OCI-M1 (cell line): ENCODE measurements at regions not wholly inside any gene's neighbourhood (a gene's known extent, or its start where the extent isn't known, plus 50 kb on each side); places are given as distances from the start of the nearest gene placed in this dataset.
"Not testable (repeated sequence)": the region's sequence is repeated elsewhere in the genome, so short reads cannot be mapped to it uniquely, and the experiment has no call there.

Source experiments
- DNase-seq: peaks from one replicate; lab custom pipeline; 2025; lab: John Stamatoyannopoulos, UW

- no peak for DNase-seq
These were observed 212.6 kb upstream of the ATP10A start for GRCh38 chr15:26075770-26076169.

- no peak for DNase-seq
These were observed 210.6 kb upstream of the ATP10A start for GRCh38 chr15:26073430-26074333.

- DNase-seq = no peak
These were observed 207.0 kb upstream of the ATP10A start for GRCh38 chr15:26070095-26070532.

- no peak for DNase-seq
These were observed 206.1 kb upstream of the ATP10A start for GRCh38 chr15:26069231-26069641.

- DNase-seq = no peak
These were observed 203.8 kb upstream of the ATP10A start for GRCh38 chr15:26066896-26067295.

GRCh38 chr15:26065723-26066122 lies 202.6 kb upstream of the ATP10A start:
- no peak for DNase-seq

- DNase-seq = no peak
These were observed 198.1 kb upstream of the ATP10A start for GRCh38 chr15:26061248-26061647.

- DNase-seq = not testable (repeated sequence)
These were observed 193.6 kb upstream of the ATP10A start for GRCh38 chr15:26056766-26057165.

GRCh38 chr15:26051761-26052675 lies 188.9 kb upstream of the ATP10A start:
- DNase-seq = no peak

- DNase-seq = no peak
These were observed 187.9 kb upstream of the ATP10A start for GRCh38 chr15:26050984-26051383.

- DNase-seq = no peak
These were observed 187.0 kb upstream of the ATP10A start for GRCh38 chr15:26049900-26050657.

GRCh38 chr15:26048669-26049068 lies 185.5 kb upstream of the ATP10A start:
- no peak for DNase-seq

- DNase-seq = no peak
These were observed 182.4 kb upstream of the ATP10A start for GRCh38 chr15:26045516-26045915.

GRCh38 chr15:26043018-26043417 lies 179.9 kb upstream of the ATP10A start:
- DNase-seq = no peak

- DNase-seq = peak; percentile 0
These were observed 175.6 kb upstream of the ATP10A start for GRCh38 chr15:26038693-26039092.

- no peak for DNase-seq
These were observed 174.2 kb upstream of the ATP10A start for GRCh38 chr15:26037369-26037768.

GRCh38 chr15:26033493-26033892 lies 170.4 kb upstream of the ATP10A start:
- no peak for DNase-seq

GRCh38 chr15:26032162-26032846 lies 169.2 kb upstream of the ATP10A start:
- no peak for DNase-seq

GRCh38 chr15:26029586-26029985 lies 166.5 kb upstream of the ATP10A start:
- not testable (repeated sequence) for DNase-seq

- no peak for DNase-seq
These were observed 166.0 kb upstream of the ATP10A start for GRCh38 chr15:26029146-26029545.

- no peak for DNase-seq
These were observed 165.1 kb upstream of the ATP10A start for GRCh38 chr15:26028086-26028740.
